ENCODE measurements at regions not wholly inside any gene's neighbourhood (a gene's known extent, or its start where the extent isn't known, plus 50 kb on each side); places are given as distances from the start of the nearest gene placed in this dataset.

GRCh38 chr17:5694551-5694950 is 110.2 kb upstream of the NLRP1 start:
- DNase-seq (ENCODE audit: low spot score): no peak

- no peak for DNase-seq (ENCODE audit: low spot score)
These were observed 111.2 kb upstream of the NLRP1 start for GRCh38 chr17:5695480-5695879.

- no peak for DNase-seq (ENCODE audit: low spot score)
These were observed 114.7 kb upstream of the NLRP1 start for GRCh38 chr17:5698959-5699358.

GRCh38 chr17:5699814-5700213 is 115.5 kb upstream of the NLRP1 start:
- DNase-seq (ENCODE audit: low spot score): no peak

GRCh38 chr17:5700745-5701144 is 116.4 kb upstream of the NLRP1 start:
- no peak for DNase-seq (ENCODE audit: low spot score)

- DNase-seq (ENCODE audit: low spot score): no peak
These were observed 117.1 kb upstream of the NLRP1 start for GRCh38 chr17:5701381-5701780.

GRCh38 chr17:5702951-5703510 is 118.7 kb upstream of the NLRP1 start:
- DNase-seq (ENCODE audit: low spot score): no peak

GRCh38 chr17:5703736-5704135 is 119.4 kb upstream of the NLRP1 start:
- no peak for DNase-seq (ENCODE audit: low spot score)

- DNase-seq (ENCODE audit: low spot score): no peak
These were observed 121.0 kb upstream of the NLRP1 start for GRCh38 chr17:5705081-5705875.

- DNase-seq (ENCODE audit: low spot score): no peak
These were observed 121.7 kb upstream of the NLRP1 start for GRCh38 chr17:5705876-5706576.

GRCh38 chr17:5706577-5707210 is 122.4 kb upstream of the NLRP1 start:
- peak; percentile 51 for DNase-seq (ENCODE audit: low spot score)

- DNase-seq (ENCODE audit: low spot score): no peak
These were observed 123.2 kb upstream of the NLRP1 start for GRCh38 chr17:5707482-5707881.

GRCh38 chr17:5708344-5708743 is 124.0 kb upstream of the NLRP1 start:
- DNase-seq (ENCODE audit: low spot score): no peak

GRCh38 chr17:5711344-5711743 is 127.0 kb upstream of the NLRP1 start:
- no peak for DNase-seq (ENCODE audit: low spot score)

GRCh38 chr17:5714993-5715392 is 130.7 kb upstream of the NLRP1 start:
- DNase-seq (ENCODE audit: low spot score): no peak

- no peak for DNase-seq (ENCODE audit: low spot score)
These were observed 131.2 kb upstream of the NLRP1 start for GRCh38 chr17:5715478-5715877.

- DNase-seq (ENCODE audit: low spot score): no peak
These were observed 134.4 kb upstream of the NLRP1 start for GRCh38 chr17:5718726-5719125.

GRCh38 chr17:5719976-5720375 is 135.7 kb upstream of the NLRP1 start:
- no peak for DNase-seq (ENCODE audit: low spot score)

GRCh38 chr17:5730373-5730772 is 146.1 kb upstream of the NLRP1 start:
- DNase-seq (ENCODE audit: low spot score): no peak

GRCh38 chr17:5740937-5741336 is 156.6 kb upstream of the NLRP1 start:
- no peak for DNase-seq (ENCODE audit: low spot score)

GRCh38 chr17:5741810-5742209 is 157.5 kb upstream of the NLRP1 start:
- no peak for DNase-seq (ENCODE audit: low spot score)

GRCh38 chr17:5745111-5745813 is 161.0 kb upstream of the NLRP1 start:
- no peak for DNase-seq (ENCODE audit: low spot score)

Data from CD4-positive, alpha-beta T cell treated with Interleukin-6 at 100 ng/mL for 8 hours (primary cell).